ENCODE measurements at regions not wholly inside any gene's neighbourhood (a gene's known extent, or its start where the extent isn't known, plus 50 kb on each side); places are given as distances from the start of the nearest gene placed in this dataset.

- Histone ChIP-seq H3K4me2 (ENCODE audit: low read length) (no peak overlapping the region), H3K79me2 (ENCODE audit: insufficient read depth, low read length) (no peaks in the 10 kb centered on the region), H3K9ac (ENCODE audit: low read length) (no peak overlapping the region), H3K27ac (ENCODE audit: low read depth, low read length) (no peak overlapping the region), H4K20me1 (ENCODE audit: insufficient read depth) (no peaks in the 10 kb centered on the region), H2AFZ (ENCODE audit: low read depth, low read length, poor library complexity, severe bottlenecking) (no peak overlapping the region), H3K36me3 (ENCODE audit: control insufficient read depth in 1 of 2, insufficient read depth in 2 of 2, low read length in 2 of 2) (no peaks in the 10 kb centered on the region), H3K27me3 (ENCODE audit: insufficient read depth, low read length) (no peaks in the 10 kb centered on the region), H3K9me3 (ENCODE audit: control insufficient read depth in 1 of 2, insufficient read depth in 1 of 2, low read depth in 1 of 2, low read length in 2 of 2) (no peaks in the 10 kb centered on the region), H3K9me2 (ENCODE audit: insufficient read depth) (no peaks in the 10 kb centered on the region), H3K4me3 (replicated peaks in 1 of 2; ENCODE audit: low read depth in 1 of 2, low read length in 2 of 2) (no peak overlapping the region), H3K4me1 (ENCODE audit: control insufficient read depth in 1 of 2, insufficient read depth in 2 of 2, low read length in 2 of 2) (no peaks in the 10 kb centered on the region)
- RAD21 ChIA-PET (ENCODE audit: low non-redundant PET in 1 of 2, low total read pairs in 2 of 2, uncharacterized antibody in 2 of 2, unreplicated experiment in 2 of 2): no interaction called here
- POLR2A ChIA-PET: no interaction called here
- ATAC-seq (no peak), DNase-seq (ENCODE audit: low read depth, low spot score) (no peak)
- CTCF ChIA-PET: no interaction called here
- TF ChIP-seq CTCF (IDR thresholded peaks at IDR 0.05 in 2 of 3, conservative IDR thresholded peaks at IDR 0.05 in 1 of 3; ENCODE audit: borderline replicate concordance in 1 of 3, insufficient read depth in 1 of 3, low read depth in 2 of 3, low read length in 2 of 3) (no peak), ATF3 (IDR thresholded peaks at IDR 0.05) (no peak), SP1 (IDR thresholded peaks at IDR 0.05; ENCODE audit: low read depth) (no peak), ZBTB33 (IDR thresholded peaks at IDR 0.05; ENCODE audit: extremely low read depth, insufficient replicate concordance, low read length) (no peak), POLR2A (IDR thresholded peaks at IDR 0.05; ENCODE audit: borderline replicate concordance, extremely low read depth, insufficient read depth, insufficient read length) (no peak), SIN3A (IDR thresholded peaks at IDR 0.05; ENCODE audit: low read depth) (no peak), EZH2 (IDR thresholded peaks at IDR 0.05) (no peak)
- BruUV-seq (replicated peaks): no TSS peak
- intact Hi-C loops (cut with micrococcal nuclease): no loop called here
These were observed 1581.3 kb downstream of the EFNB2 start for GRCh38 chr13:104954210-104954609.

Measured in HCT116 (cell line).